Coronary artery (tissue), 2 donors: ENCODE measurements at regions not wholly inside any gene's neighbourhood (a gene's known extent, or its start where the extent isn't known, plus 50 kb on each side); places are given as distances from the start of the nearest gene placed in this dataset.

ENCODE experiments used
- DNase-seq: peaks from one replicate; pipeline ENCODE4 v3.0.0-alpha.2; 2017; ENCODE audit warnings: low spot score
- H3K27ac ChIP-seq, 2 donors: fragments of 200-600 bp; sonication (generic); one replicate each; pipeline ENCODE4 v1.5.1; 2016 to 2019
- H3K4me3 ChIP-seq: fragments of 200-600 bp; sonication (generic); 2 replicates; pipeline ENCODE4 v1.5.1; 2016; ENCODE audit warnings: mild to moderate bottlenecking, moderate library complexity
- CTCF ChIP-seq: fragments of 200-600 bp; sonication (generic); IDR thresholded peaks from one replicate; pipeline ENCODE4 v1.5.1; 2019; ENCODE audit warnings: antibody characterized with exemption

- Histone ChIP-seq H3K27ac (no peak overlapping the region), H3K4me3 (no peak overlapping the region)
- DNase-seq: no peak
- no peak for TF ChIP-seq CTCF
Observed at GRCh38 chr20:60894091-60894490, 358.0 kb upstream of the CDH4 start.

GRCh38 chr20:60895363-60896079 is 356.5 kb upstream of the CDH4 start:
- Histone ChIP-seq H3K4me3 (no peak overlapping the region), H3K27ac (no peak overlapping the region)
- TF ChIP-seq CTCF: no peak
- no peak for DNase-seq

GRCh38 chr20:60897976-60898375 is 354.1 kb upstream of the CDH4 start:
- H3K4me3 ChIP-seq: no peak overlapping the region
- DNase-seq: no peak
- no peak for TF ChIP-seq CTCF
- H3K27ac ChIP-seq: no peak overlapping the region

- Histone ChIP-seq H3K4me3 (no peak overlapping the region), H3K27ac (no peak overlapping the region)
- no peak for TF ChIP-seq CTCF
- no peak for DNase-seq
Observed at GRCh38 chr20:60899320-60899719, 352.7 kb upstream of the CDH4 start.

GRCh38 chr20:60900618-60901017 is 351.4 kb upstream of the CDH4 start:
- H3K4me3 ChIP-seq: no peak overlapping the region
- no peak for DNase-seq
- H3K27ac ChIP-seq: no peak overlapping the region
- TF ChIP-seq CTCF: no peak

- H3K27ac ChIP-seq: no peak overlapping the region
- TF ChIP-seq CTCF: no peak
- no peak for DNase-seq
- H3K4me3 ChIP-seq: no peak overlapping the region
Observed at GRCh38 chr20:60901831-60902230, 350.2 kb upstream of the CDH4 start.

- no peak for TF ChIP-seq CTCF
- no peak for DNase-seq
- H3K27ac ChIP-seq: no peak overlapping the region
Observed at GRCh38 chr20:60903325-60903971, 348.6 kb upstream of the CDH4 start.

More at GRCh38 chr20:60903325-60903971, 348.6 kb upstream of the CDH4 start:
- no peak overlapping the region for H3K4me3 ChIP-seq
